Pons (tissue), 1 donor: ENCODE measurements at regions not wholly inside any gene's neighbourhood (a gene's known extent, or its start where the extent isn't known, plus 50 kb on each side); places are given as distances from the start of the nearest gene placed in this dataset.

Experiments
- DNase-seq: peaks from one replicate; pipeline ENCODE4 v3.0.0-alpha.2; 2016; ENCODE audit warnings: low spot score

DNA sequence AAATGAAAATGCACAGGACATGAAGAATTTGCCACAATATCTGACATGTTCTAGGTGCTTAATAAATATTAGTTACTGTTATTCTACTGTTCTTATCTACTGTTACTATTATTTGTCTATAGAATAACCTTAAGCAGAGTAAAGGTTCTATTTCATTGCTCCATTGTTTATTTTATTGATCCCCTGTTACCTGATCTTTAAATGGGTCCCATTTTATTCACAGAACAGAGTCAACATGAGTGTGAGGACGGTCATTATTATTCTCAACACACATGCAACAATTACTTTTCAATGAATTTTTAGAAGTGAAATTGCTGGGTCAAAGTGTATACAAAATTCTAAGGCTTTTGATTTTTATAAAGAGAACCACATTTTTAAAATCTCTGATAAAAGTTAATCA, 186.9 kb downstream of the AHR start:
- DNase-seq: no peak

DNA sequence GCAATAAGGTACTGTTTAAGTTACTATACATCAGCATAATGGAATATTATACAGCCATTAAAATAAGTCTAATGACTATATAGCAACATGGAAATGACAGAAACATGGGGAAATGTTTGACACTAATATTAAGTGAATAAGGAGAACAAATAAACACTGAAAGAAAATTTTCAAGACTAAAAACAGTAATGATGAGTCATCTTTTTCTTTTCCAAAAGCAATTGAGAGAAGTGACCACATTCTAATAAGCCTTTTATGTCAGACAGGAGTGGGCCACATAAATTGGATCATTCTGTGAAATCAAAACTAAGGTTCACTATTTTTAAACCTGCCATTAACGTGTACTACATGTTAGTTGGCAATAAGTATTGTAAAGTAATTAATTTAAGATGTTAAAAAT, 187.5 kb downstream of the AHR start:
- DNase-seq: no peak

DNA sequence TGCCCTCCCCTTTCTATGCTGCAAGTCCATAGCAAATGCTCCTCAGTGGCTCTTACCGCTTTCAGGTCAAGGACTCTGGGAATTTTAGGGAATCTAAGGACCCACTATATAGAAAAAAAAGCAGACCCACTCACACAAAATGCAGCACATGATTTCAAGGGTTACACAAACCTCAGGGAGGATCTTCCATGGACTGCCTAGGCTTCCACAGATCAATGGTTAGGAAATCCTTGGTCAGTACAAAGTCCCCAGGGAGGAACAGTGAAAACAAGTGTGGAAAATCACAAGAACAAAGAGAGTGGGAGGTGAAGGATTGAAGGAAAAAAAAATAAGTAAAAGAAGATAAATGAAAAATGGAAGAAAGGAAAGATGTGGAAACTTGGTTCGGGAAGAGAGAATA, 188.4 kb downstream of the AHR start:
- no peak for DNase-seq

DNA sequence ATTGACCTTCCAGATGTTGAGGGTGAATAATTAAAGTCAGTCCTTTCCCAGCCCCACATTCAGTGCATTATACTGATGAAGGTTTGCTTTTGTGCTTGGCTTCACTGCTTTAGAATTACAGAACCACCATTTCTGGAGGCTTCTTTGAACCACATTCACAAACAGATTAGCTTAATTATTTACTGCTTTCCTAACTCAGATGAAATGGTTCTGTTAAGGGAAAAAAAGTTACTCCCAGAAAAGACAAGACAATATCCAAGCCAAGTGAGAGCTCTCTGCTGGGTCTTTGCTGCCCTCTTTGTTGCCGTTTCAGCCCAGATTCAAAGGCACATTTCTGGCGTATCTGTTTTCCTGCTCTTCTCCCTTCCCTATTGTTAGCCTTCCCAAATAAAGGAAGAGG, 188.9 kb downstream of the AHR start:
- no peak for DNase-seq

DNA sequence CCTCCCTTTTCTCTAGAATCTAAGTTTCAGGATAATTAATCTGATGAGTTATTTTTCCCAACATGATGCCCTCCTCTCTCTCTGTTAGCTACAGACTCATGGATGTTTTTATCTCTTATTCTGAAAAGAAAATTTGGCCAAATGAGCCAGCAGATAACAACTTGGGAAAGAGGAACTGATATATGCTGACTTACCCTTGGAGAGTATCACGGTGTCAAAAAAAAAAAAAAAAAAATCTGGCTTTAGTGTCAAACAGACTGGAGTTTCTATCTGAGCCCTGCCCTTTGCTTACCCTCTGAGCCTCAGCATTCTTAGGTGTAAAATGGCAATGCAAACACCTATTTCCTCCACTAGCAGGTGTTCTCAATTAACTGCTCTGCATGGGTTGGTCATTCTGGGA, 190.4 kb downstream of the AHR start:
- DNase-seq: no peak

DNA sequence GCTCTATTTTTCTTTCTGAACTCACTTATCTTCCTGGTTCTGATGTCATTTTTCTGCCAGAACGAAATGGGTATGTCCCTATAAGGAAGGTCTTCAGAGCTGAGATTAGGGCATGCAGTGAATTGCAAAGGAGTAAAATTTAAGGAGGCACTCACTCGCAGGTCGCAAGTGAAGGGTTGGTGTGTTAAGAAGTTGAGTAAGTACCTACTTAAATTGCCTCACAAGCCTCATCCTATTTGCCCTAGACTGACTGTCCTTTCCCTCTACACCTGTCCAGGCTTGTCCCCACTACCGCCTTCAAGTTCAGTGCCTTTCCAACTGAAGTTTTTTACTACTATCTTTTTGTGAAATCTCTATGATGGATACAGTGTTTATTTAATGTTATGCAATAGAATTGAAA, 191.5 kb downstream of the AHR start:
- DNase-seq: no peak

DNA sequence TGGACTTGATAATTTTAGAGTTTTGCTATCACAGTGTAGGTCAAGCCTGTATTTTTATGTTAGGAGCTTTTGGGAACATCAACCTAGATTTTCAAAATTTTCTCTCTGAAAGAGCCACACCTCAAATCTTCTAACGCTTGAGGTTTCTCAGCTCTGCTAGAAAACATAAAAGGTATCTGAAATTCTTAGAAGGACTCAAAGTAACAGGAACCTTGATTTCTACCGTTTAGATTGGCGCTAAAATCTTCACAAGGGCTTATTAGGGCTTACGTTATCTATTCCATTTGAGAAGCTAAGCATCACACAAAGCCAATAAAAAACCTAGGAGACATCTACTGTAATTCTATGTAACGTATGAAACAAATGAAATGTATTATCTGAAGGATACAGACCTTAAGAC, 192.4 kb downstream of the AHR start:
- DNase-seq: no peak

DNA sequence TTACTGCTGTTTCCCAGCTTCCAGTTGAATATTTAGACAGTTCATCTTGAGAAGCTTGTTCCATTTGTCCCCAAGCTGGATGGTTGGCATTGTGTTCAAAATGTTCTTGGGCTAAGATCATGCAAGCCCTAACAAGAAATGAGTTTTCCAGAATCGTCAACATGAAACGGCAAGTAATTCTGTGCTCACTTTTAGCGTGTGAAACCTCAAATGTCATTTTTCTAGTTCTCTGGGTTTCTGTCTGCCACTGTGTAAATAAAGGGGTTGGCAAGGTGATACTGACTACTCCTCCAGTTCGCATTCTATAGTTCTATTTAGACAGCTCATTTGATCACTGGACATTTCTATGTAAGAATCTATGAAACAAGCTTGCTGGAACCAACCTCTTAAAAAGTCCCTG, 194.0 kb downstream of the AHR start:
- no peak for DNase-seq

DNA sequence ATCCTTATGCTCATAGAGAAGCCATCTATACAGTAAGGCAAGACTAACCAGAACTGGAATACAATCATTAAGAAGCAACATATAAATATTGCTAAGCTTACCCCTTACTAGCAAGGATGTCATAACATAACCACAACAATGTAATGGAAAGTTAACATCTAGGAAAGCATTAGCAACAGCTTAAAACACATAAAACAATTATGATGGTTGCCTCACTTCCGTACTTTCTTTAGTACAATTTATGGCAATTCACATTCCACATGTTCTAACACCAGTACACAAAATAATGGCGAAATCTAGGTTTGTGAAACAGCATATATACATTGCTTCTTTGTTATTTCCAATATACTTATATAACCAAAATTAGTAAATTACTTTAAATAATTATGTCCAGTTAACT, 195.0 kb downstream of the AHR start:
- no peak for DNase-seq

DNA sequence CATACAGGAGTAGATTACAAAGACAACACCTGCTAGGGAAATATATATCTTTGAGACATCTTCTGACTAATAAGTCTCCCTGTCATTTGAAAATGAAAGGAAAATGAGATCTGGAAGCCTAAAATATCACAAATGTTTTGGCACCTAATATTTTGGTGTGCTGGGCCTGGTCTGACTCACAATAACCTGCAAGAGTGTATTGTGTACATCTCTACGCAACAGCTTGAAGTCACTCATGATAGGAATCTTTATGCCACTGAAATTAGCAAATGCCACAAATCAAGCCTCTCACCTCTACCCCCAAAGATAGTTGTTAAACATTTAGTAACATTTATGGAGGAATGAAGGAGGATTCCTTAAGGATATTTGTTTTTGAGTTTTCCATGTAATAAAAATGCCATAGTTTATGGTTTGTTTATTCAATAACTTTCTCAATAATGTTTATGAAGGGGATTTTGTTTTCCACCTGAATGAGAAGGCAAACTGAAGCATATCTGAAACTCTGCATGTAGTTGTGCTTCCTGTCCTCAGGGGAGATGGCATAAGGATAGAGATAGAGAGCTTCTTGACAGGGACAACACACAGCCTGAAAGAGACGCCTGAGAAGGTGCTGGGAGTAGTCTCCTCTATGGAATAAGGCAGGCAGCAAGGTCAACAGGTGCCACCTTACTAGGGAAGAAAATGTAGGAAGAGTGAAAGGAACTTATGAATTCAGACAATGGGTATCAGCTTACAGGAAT, 197.4 kb downstream of the AHR start:
- DNase-seq: no peak

DNA sequence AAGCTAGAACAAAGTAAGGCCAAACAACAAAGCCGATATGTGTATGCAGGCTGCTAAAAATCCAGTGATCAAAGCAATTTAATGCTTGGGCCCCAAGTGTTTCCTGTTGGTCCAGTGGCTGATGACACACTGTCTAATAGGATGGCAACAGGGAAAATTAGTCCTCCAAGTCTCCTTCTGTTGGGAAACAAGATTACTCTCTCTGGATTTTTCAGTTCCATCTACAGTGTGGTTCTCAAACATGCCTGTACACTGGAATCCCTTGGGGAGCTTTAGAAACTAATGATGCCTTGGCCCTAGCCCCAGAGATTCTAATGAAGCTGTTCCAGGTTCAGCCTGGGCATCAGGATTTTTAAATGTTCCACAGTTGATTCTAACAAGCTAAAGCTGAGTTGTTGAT, 198.7 kb downstream of the AHR start:
- DNase-seq: no peak

DNA sequence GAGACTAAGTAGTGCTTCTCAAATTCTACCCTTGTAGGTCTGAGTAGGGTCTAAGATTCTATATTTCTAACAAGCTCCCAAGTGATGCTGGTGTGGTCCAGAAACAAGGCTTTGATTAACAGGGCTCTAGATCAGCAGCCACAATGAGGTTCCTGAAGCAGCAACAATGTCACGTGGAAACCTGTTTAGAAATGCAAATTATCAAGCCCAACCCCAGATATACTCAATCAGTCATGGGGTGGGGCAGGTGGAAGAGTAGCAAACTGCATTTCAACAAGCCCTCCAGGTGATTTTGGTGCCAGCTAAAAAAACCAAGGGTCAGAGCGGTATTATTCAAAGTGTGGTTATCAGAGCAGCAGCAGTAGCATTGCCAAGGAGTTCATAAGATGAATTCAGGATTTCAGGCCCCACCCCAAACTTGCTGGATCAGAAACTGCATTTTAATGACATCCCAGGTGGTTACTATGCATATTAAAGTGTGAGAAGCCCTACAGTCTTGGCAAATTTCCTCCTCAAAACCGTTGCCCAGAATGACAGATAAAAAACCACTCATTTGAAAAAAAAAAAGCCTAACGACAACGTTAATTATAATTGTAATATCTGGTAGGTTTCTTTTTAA, 199.2 kb downstream of the AHR start:
- DNase-seq: no peak

DNA sequence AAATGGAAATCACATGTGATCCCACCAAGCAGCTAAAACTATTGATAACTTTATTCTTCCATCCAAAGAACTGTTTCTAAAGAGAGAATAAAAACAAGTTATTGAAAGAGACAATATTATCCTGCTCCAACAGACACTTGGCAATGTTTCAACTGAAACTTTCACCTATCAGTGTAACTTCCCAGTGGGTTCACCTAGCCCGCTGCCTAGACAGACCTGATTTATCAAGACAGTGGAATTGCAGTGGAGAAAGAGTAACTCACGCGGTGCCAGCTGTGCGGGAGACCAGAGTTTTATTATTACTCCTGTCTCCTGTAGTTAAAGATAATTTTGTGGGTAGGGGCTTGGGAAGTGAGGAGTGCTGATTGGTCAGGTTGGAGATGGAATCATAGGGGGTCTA, 199.8 kb downstream of the AHR start:
- no peak for DNase-seq

DNA sequence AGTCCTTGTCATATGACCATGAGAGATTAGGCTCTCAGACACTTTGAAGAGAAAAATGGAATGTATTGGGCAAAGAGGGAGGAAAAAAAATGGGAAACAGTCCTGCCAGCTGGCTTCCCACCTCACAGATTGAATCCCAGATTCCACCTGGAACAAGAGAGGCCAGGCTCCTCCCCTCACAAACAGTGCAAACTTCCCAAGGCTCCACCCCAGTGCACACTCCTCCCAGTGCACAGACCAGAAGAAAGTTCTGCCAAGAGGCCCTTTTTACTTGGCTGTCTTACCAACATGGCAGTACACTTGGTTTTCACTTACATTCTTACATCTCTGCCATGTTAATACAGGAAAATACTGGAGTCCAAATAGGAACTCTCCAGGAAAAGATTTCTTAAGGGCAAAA, 202.3 kb downstream of the AHR start:
- DNase-seq: no peak

DNA sequence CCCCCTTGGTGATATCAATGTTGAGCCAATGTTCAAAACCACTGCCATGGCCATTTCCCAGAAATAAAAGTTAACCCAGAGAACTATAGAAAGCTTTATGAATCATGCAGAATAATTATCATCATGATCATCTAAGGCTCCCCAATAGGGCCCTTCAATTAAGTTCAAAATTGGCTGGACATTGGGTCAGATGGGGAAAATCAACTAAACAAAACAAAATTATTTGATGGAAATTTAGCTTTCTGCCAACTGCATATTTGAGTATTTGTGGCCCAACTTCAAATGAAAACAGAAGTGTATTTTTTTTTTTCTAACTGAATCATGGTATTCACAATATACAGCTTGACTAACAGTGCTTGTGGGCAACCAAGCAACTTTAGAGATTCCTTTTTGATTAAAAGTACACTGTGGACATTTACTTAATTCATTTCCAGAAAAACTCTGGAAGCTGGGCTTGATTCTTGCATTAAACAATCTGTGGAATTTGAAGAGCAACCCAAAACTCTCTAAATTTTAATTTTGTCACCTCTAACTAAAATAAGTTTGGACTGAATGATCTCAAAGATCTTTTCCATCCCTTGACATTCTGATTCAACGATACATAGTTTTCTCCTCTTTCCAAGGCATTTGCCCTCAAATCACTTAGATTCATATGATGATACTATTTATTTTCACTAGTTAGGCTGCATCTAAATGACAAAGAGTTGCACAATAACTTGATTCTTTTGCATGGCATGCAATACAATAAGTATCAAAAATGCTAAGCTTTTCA, 203.2 kb downstream of the AHR start:
- DNase-seq: no peak

DNA sequence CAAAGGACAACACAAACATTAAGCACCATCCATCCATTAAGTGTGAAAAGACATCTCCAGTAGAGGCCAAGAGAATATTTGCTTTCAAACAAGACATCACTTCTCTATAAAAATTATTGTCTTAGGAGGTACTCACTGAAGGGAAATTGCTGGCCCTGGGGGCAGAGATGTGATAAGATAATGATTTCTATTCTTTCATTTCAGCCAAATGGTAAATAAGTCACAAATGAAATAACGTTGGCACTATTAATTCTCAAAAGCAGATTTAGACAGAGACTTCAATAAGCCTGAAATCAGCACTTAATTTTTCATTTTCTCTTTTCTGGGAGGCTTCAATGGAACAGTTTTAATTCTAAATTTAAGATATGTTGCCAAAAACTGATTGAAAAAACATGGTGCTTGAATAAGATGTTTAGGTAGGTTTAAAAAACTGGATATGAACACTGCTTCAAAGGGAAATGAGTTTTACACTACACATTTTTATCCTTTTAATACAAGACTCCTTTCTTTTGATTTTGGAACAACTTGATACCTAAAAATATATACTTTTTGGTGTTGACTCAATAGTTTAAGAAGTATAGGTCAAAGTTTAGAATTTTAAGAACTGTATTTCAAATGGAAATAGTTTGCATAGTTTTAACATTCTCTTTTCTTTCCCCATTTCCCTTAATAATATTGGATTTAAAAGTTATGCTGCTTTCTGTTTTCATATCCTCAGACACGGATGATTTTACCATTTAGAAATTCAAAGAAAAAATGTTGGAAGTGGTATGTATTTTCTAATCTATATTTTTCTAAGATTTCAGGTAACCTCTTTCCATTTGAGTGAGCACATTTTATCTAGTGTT, 204.0 kb downstream of the AHR start:
- no peak for DNase-seq

DNA sequence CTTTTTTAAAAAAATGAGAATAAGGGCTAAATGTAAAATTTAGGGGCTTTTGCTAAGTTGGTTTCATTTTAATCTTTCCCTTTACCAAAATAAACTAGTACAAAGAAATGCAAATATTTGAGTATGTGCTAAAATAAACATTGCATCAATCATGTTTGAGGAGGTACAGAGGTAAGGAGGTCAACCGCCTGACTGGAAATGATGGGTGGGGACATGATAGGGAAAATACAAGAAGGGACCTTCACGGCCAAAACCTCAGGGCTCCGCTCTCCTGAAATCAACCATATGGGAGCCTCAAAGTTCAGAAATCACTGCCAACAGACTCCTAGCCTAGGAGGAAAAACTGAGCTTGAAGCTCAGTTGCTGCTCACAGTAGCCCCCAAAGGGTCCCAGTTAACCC, 207.6 kb downstream of the AHR start:
- no peak for DNase-seq

DNA sequence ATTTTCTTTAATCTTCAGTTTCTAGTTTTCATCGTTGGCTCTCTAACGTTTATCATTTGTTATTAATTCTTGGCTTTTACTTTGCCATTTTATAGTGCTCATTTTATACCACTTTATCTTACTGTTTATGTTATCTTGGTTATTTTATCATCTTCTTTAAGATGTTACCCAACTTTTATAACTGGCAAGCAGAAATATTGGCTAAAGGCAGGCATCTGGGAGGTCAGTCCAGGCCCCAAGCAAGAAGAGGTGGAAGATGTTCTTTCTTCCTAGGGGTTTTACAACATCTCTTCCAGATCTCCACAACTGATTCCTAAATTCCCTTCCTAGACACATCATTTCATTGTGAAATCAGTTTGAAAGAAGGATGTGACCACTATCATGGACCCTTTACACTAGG, 208.1 kb downstream of the AHR start:
- DNase-seq: no peak

DNA sequence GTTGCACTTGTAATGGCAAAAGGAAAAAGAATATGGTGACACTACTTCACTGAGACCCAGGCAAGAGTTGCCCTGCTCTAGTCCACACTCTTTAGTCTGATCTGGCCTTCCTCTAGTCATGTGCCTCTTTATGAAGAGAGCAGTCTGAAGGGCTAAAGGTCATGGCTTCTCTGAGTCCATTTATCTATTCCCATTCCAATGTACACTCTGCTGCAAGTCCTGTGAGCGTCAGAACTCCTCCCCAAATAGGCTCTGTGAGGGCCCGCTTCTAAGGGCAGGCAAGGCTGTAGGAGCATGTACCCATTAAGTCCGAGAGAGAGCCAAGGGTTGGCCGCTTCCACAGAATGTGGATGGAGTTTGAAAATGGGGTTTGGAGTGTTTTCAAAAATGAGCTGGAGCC, 209.3 kb downstream of the AHR start:
- no peak for DNase-seq

DNA sequence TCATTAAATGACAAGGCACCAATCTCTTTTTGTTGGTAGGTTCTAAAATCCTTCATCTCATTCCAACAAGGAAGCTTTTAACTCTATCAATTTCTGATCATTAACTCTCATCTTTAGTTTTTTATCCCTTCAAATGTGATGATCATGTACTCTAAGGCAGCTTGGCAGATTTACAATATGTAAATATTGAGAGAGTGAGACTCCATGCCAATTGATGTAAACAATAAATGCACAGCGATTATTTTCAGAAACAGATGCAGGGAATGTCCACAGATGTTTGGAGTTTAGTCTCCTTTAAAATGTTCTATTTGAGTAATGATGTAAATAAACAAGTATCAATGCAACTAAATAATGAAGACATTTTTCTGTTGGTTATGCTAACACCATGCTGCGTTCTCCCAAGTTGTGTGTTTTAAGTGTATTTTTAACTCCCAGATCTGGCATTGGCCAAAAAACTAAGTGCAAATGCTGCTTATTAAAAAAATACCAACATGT, 213.8 kb downstream of the AHR start:
- DNase-seq: no peak

DNA sequence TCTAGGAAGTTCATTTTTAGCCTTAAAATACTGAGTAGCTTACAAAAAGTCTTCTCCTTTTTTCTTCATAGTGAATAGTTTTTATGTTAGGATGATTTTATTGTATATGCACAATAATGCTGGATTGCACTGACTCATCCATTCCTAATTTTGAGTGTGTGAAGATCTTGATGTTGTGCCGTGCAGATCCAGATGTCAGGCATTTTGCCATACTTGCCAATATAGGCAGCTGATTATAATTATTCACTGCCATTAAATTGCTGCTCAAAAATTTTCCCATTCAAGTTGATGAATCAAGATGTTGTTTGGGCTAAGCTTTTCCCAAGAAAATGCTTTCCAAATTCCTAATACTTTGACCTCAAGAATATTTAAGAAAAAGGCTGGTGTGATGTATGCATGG, 218.3 kb downstream of the AHR start:
- no peak for DNase-seq

DNA sequence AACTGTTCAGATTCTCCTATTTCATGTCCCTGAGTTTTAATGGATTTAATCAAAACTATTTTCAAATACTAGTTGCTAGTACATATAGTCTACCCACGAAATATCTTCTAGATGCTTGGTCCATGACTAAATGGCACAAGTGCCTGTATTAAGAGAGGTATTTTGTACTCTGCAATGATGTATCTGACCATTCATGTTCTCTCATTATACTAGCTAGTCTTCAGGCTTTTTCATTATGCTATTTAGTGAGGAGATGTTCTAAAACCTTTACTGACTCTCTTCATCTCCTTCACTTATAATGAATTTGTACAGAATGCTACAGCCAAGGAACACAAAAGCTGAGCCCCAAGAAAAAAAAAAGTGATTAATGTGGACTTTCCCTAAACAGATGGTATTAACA, 222.5 kb downstream of the AHR start:
- no peak for DNase-seq
